GM04504 (cell line): ENCODE measurements at regions not wholly inside any gene's neighbourhood (a gene's known extent, or its start where the extent isn't known, plus 50 kb on each side); places are given as distances from the start of the nearest gene placed in this dataset.

ENCODE experiments used
- DNase-seq: peaks from one replicate; pipeline ENCODE4 v3.0.0-alpha.2; 2012; ENCODE audit warnings: low read depth

- no peak for DNase-seq
Observed at GRCh38 chr1:234989479-234990327, 138.9 kb downstream of the TOMM20 start.

GRCh38 chr1:234989019-234989418 lies 139.6 kb downstream of the TOMM20 start:
- no peak for DNase-seq

GRCh38 chr1:234988536-234988935 lies 140.1 kb downstream of the TOMM20 start:
- DNase-seq, result no peak

GRCh38 chr1:234988155-234988517 lies 140.5 kb downstream of the TOMM20 start:
- no peak for DNase-seq

GRCh38 chr1:234987415-234988154 lies 141.1 kb downstream of the TOMM20 start:
- DNase-seq, result peak; percentile 80

GRCh38 chr1:234986750-234987414 lies 141.8 kb downstream of the TOMM20 start:
- DNase-seq, result no peak

GRCh38 chr1:234985516-234986294 lies 142.9 kb downstream of the TOMM20 start:
- no peak for DNase-seq

- no peak for DNase-seq
Observed at GRCh38 chr1:234985007-234985370, 143.6 kb downstream of the TOMM20 start.

- no peak for DNase-seq
Observed at GRCh38 chr1:234983564-234984238, 144.9 kb downstream of the TOMM20 start.

GRCh38 chr1:234981758-234982157 lies 146.9 kb downstream of the TOMM20 start:
- DNase-seq, result no peak

- DNase-seq, result peak; percentile 81
Observed at GRCh38 chr1:234980645-234981396, 147.8 kb downstream of the TOMM20 start.

- no peak for DNase-seq
Observed at GRCh38 chr1:234980291-234980644, 148.4 kb downstream of the TOMM20 start.

- no peak for DNase-seq
Observed at GRCh38 chr1:234979296-234980279, 149.0 kb downstream of the TOMM20 start.

- peak; percentile 50 for DNase-seq
Observed at GRCh38 chr1:234978397-234979295, 150.0 kb downstream of the TOMM20 start.

GRCh38 chr1:234977875-234978396 lies 150.7 kb downstream of the TOMM20 start:
- DNase-seq, result no peak

- no peak for DNase-seq
Observed at GRCh38 chr1:234976861-234977680, 151.6 kb downstream of the TOMM20 start.
